ENCODE measurements at regions not wholly inside any gene's neighbourhood (a gene's known extent, or its start where the extent isn't known, plus 50 kb on each side); places are given as distances from the start of the nearest gene placed in this dataset.
"Not testable (repeated sequence)": the region's sequence is repeated elsewhere in the genome, so short reads cannot be mapped to it uniquely, and the experiment has no call there.

- Histone ChIP-seq H3K4me2 (peak overlapping the region in 10 of 11 experiments; percentile 5 to 63 (median 49); a peak in 14 of 22 replicates), H4K20me1 (no peaks in the 10 kb centered on the region), H3K36me3 (no peaks in the 10 kb centered on the region), H3K27ac (peak overlapping the region in 3 of 11 experiments; percentile 30 to 46 (median 37); a peak in 5 of 22 replicates), H3K9ac (no peak overlapping the region), H3K9me3 (replicated peaks in 1 of 11) (peaks cover 0 to 15% (median 12%) of the 10 kb centered on the region in 11 experiments; a peak in 13 of 22 replicates), H3K4me3 (no peak overlapping the region), H3K27me3 (no peaks in the 10 kb centered on the region), H3K4me1 (peaks cover 24 to 44% (median 36%) of the 10 kb centered on the region in 10 experiments)
- TF ChIP-seq Cebpa-rat (IDR thresholded peaks at IDR 0.05) = no peak
Observed at GRCh38 chr11:128042290-128042751, 545.0 kb downstream of the ETS1 start.

- Histone ChIP-seq H3K4me2 (peak overlapping the region; percentile 1 to 78 (median 69); a peak in 18 of 22 replicates), H3K4me3 (no peak overlapping the region), H4K20me1 (no peaks in the 10 kb centered on the region), H3K36me3 (no peaks in the 10 kb centered on the region), H3K9me3 (replicated peaks in 1 of 11) (peaks cover 0 to 15% (median 12%) of the 10 kb centered on the region in 11 experiments; a peak in 13 of 22 replicates), H3K9ac (peak overlapping the region in 5 of 11 experiments; percentile 0 to 32 (median 5); a peak in 4 of 22 replicates), H3K4me1 (peaks cover 24 to 44% (median 36%) of the 10 kb centered on the region in 10 experiments), H3K27ac (peak overlapping the region in 9 of 11 experiments; percentile 74 to 90 (median 86); a peak in 18 of 22 replicates), H3K27me3 (no peaks in the 10 kb centered on the region)
- no peak for TF ChIP-seq Cebpa-rat (IDR thresholded peaks at IDR 0.05)
Observed at GRCh38 chr11:128040603-128041002, 546.8 kb downstream of the ETS1 start.

- H3K4me2 ChIP-seq = peak overlapping the region; percentile 62 to 80 (median 70)
- H3K4me1 ChIP-seq = peaks cover 24 to 44% (median 36%) of the 10 kb centered on the region in 10 experiments
- no peaks in the 10 kb centered on the region for H3K36me3 ChIP-seq
- H3K27ac ChIP-seq = peak overlapping the region in 10 of 11 experiments; percentile 49 to 90 (median 86); a peak in 20 of 22 replicates
- H3K27me3 ChIP-seq = no peaks in the 10 kb centered on the region
- H4K20me1 ChIP-seq = no peaks in the 10 kb centered on the region
- H3K9ac ChIP-seq = peak overlapping the region in 9 of 11 experiments; percentile 37 to 74 (median 69); a peak in 17 of 22 replicates
- TF ChIP-seq Cebpa-rat (IDR thresholded peaks at IDR 0.05) = peak in 9 of 11 experiments; percentile 77 to 98 (median 92); a peak in 16 of 22 replicates
- H3K9me3 ChIP-seq (replicated peaks in 1 of 11) = peaks cover 0 to 13% (median 8%) of the 10 kb centered on the region in 11 experiments; a peak in 13 of 22 replicates
- H3K4me3 ChIP-seq = no peak overlapping the region
Observed at GRCh38 chr11:128039140-128040021, 548.0 kb downstream of the ETS1 start.

- H3K4me1 ChIP-seq = peaks cover 24 to 37% (median 29%) of the 10 kb centered on the region in 10 experiments
- H3K9ac ChIP-seq = no peak overlapping the region
- no peaks in the 10 kb centered on the region for H4K20me1 ChIP-seq
- no peaks in the 10 kb centered on the region for H3K36me3 ChIP-seq
- H3K27me3 ChIP-seq = no peaks in the 10 kb centered on the region
- H3K4me3 ChIP-seq = no peak overlapping the region
- H3K27ac ChIP-seq = peak overlapping the region in 6 of 11 experiments; percentile 7 to 86 (median 36); a peak in 6 of 22 replicates
- H3K4me2 ChIP-seq = no peak overlapping the region
- no peak for TF ChIP-seq Cebpa-rat (IDR thresholded peaks at IDR 0.05)
- H3K9me3 ChIP-seq (replicated peaks in 1 of 11) = no peaks in the 10 kb centered on the region
Observed at GRCh38 chr11:128036556-128037093, 550.7 kb downstream of the ETS1 start.

- Histone ChIP-seq H3K27me3 (no peaks in the 10 kb centered on the region), H3K4me3 (no peak overlapping the region), H3K9ac (no peak overlapping the region), H4K20me1 (no peaks in the 10 kb centered on the region), H3K9me3 (replicated peaks in 1 of 11) (no peaks in the 10 kb centered on the region), H3K36me3 (no peaks in the 10 kb centered on the region), H3K4me2 (no peak overlapping the region), H3K4me1 (peaks cover 27 to 40% (median 32%) of the 10 kb centered on the region in 10 experiments), H3K27ac (0 out of 22 replicates have a peak overlapping the region, but pooled peaks of 2 of the 11 experiments have one; percentile 45 to 49)
- TF ChIP-seq Cebpa-rat (IDR thresholded peaks at IDR 0.05) = no peak
Observed at GRCh38 chr11:128036006-128036405, 551.4 kb downstream of the ETS1 start.

GRCh38 chr11:128031538-128032134 is 555.7 kb downstream of the ETS1 start:
- H3K4me2 ChIP-seq = 0 out of 22 replicates have a peak overlapping the region, but pooled peaks of 1 of the 11 experiments have one; percentile 7
- not testable (repeated sequence) for H3K27ac ChIP-seq; H3K36me3 ChIP-seq; H3K9me3 ChIP-seq (replicated peaks in 1 of 11); H4K20me1 ChIP-seq; H3K9ac ChIP-seq; H3K27me3 ChIP-seq; H3K4me3 ChIP-seq
- H3K4me1 ChIP-seq = peaks cover 0 to 18% (median 5%) of the 10 kb centered on the region in 10 experiments; a peak in 6 of 20 replicates

- Histone ChIP-seq H3K4me2 (no peak overlapping the region), H3K4me3 (no peak overlapping the region), H3K27me3 (no peaks in the 10 kb centered on the region), H3K27ac (no peak overlapping the region), H3K9ac (no peak overlapping the region), H3K36me3 (no peaks in the 10 kb centered on the region), H3K4me1 (peaks cover 0 to 25% (median 5%) of the 10 kb centered on the region in 10 experiments; a peak in 6 of 20 replicates), H4K20me1 (no peaks in the 10 kb centered on the region), H3K9me3 (replicated peaks in 1 of 11) (peaks cover 0 to 5% (median 0%) of the 10 kb centered on the region in 11 experiments; a peak in 1 of 22 replicates)
- no peak for TF ChIP-seq Cebpa-rat (IDR thresholded peaks at IDR 0.05)
Observed at GRCh38 chr11:128029219-128029722, 558.1 kb downstream of the ETS1 start.

GRCh38 chr11:128026596-128026995 is 560.8 kb downstream of the ETS1 start:
- Histone ChIP-seq H3K4me2 (peak overlapping the region in 2 of 11 experiments; percentile 7 to 13; a peak in 2 of 22 replicates), H3K27ac (no peak overlapping the region), H3K9me3 (replicated peaks in 1 of 11) (peaks cover 0 to 5% (median 0%) of the 10 kb centered on the region in 11 experiments; a peak in 1 of 22 replicates), H3K27me3 (no peaks in the 10 kb centered on the region), H3K4me3 (no peak overlapping the region), H4K20me1 (no peaks in the 10 kb centered on the region), H3K4me1 (peaks cover 0 to 25% (median 5%) of the 10 kb centered on the region in 10 experiments; a peak in 6 of 20 replicates), H3K9ac (no peak overlapping the region), H3K36me3 (no peaks in the 10 kb centered on the region)
- TF ChIP-seq Cebpa-rat (IDR thresholded peaks at IDR 0.05) = no peak
